ENCODE measurements at regions not wholly inside any gene's neighbourhood (a gene's known extent, or its start where the extent isn't known, plus 50 kb on each side); places are given as distances from the start of the nearest gene placed in this dataset.
"Not testable (repeated sequence)": the region's sequence is repeated elsewhere in the genome, so short reads cannot be mapped to it uniquely, and the experiment has no call there.

DNA sequence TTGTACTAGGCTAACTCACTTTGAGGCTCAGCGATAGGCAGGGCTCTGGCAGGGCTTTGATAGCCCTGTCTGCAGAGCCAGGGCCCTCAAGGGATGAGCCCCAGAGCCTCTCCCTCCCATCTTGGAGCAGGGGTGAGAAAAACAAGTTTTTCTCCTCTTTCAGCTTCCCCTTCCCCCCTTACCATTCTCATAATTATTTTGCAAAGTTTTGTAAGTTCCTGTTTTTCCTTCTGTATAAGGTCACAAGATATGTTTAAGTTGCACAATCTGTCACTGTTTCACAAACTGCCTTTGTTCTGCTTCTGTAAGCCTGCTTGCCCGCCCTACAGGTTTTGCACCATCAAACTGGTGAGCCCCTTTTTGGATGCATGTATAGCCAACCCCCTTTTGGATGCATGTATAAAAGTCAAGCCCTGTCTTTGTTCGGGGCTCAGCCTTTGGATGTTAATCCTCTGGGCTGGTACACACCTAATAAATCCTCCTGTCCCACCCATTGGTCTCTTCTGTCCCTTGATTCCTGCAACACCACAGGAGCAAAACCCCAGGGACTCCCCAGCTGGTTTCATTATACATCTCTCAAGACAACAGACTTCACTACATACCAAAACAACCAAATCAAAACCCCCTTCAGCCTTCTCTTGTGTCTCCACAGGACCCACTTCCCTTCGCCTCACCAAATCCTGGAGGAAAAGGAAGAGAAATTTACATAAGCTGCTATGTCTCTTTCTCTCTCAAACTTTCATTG, 52.5 kb upstream of the RESF1 start:
- no peak for DNase-seq

DNA sequence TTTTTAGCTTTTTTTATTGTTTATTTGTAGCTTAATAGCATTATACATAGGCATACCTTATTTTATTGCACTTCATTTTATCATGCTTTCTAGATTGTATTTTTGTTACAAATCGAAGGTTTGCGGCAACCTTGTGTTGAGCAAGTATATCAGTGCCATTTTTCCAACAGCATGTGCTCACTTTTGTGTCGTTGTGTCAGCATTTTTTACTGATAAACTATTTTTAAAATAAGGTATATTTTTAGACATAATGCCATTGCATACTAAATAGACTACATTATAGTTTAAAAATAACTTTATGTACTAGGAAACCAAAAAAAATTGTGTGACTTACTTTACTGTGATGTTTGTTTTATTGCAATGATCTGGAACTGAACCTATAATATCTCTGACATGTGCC, 56.2 kb upstream of the RESF1 start:
- no peak for DNase-seq

GRCh38 chr12:31900271-31900670, 58.9 kb upstream of the RESF1 start:
- DNase-seq, result no peak

DNA sequence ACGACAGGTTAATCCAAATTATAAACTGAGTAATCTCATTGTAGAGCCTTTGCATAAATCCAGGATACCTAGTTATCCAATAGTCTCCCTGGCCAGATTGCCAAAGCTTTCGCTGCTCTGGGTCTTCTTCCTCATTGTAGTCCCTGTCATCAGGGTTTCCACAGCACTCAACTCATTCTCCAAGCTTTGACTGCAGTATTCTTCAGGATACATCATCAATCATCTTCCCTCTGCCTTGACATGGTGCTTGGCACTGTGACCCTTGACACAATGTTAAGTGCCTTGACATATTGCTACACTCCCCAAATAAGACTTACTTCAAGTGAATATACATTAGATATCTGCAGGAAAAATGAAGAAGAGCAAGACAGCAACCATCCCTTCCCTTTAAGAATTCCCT, 60.1 kb upstream of the RESF1 start:
- no peak for DNase-seq

GRCh38 chr12:31897781-31898503, 61.3 kb upstream of the RESF1 start:
- peak; percentile 91 for DNase-seq

DNA sequence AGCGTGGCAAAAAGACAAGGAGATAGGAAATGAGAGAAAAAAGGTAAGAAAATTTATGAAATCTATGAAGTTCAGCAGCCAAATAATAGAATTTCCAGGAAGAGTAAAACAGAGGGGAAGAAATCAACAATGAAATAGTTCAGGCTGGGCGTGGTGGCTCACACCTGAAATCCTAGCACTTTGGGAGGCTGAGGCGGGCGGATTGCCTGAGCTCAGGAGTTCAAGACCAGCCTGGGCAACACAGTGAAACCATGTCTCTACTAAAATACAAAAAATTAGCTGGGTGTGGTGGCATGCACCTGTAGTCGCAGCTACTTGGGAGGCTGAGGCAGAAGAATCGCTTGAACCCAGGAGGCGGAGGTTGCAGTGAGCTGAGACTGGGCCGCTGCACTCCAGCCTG, 62.1 kb upstream of the RESF1 start:
- DNase-seq, result not testable (repeated sequence)

DNA sequence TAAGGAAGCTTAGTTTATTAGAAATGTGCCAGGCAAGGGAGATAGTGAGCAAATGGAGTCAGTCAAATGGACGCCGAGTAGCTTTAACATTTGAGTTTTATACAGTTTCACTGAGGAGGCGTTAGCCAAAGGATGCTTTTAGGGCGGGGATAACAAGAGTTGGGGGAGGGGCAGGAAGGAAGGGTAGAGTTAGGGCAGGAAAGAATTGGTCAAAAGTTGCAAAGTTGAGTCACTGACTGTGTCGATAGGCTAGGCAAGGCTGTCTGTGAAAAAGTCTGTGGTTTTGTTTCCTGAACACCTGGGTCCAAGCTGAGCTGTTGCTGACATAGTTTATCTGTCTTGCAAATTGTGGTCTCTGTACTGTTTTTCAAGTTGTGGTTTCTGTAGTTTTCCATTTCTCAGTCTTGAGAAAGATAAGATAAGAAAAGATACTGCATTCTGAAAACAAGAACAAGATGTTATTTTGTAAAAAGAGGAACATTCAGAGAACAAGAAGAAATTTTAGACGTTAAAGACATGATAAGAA, 62.6 kb upstream of the RESF1 start:
- peak; percentile 98 for DNase-seq

- peak; percentile 33 for DNase-seq
These were observed 63.6 kb upstream of the RESF1 start for GRCh38 chr12:31895449-31896150.

DNA sequence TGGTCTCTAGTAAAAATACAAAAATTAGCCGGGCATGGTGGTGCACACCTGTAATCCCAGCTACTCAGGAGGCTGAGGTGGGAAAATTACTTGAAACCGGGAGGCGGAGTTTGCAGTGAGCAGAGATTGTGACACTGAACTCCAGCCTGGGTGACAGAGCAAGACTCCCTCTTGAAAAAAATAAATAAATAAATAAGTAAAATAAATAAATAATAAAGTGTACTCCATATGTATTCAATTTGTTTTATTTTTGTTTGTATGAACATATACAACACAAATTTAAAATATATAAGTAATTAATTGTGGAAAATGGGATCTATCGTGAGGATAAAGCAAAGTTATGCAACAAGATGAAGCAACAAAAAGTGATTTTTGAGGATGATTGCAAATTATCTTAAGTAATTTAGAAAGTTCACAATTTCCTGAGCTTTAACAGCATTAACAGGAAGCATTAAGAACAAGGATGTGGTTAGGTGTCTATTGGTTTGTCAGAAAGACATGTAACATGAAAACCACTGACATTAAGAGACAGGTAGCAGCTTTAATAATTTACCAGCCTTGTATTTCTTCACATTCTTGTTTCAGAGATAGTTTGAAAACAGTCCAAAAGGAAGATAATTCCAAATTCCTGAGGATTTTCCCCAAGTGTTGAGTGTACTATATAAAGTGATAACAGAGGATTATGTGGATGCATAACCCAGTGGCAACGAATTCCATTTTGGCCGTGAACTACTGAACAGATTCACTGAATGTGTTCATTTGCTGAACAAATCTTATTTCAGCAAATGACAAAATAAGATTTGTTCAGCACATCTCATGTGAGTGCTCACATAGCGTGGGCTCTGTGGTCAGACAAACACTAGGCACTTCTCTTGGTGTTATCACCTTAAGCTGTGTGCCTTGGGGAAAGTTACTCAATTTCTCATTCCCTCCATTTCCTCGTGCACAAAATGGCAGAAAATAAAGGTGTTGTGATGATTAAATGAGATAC, 68.6 kb upstream of the RESF1 start:
- DNase-seq, result no peak

GRCh38 chr12:31887109-31887811, 72.0 kb upstream of the RESF1 start:
- peak; percentile 82 for DNase-seq

- DNase-seq, result not testable (repeated sequence)
These were observed 76.5 kb upstream of the RESF1 start for GRCh38 chr12:31882682-31883081.

DNA sequence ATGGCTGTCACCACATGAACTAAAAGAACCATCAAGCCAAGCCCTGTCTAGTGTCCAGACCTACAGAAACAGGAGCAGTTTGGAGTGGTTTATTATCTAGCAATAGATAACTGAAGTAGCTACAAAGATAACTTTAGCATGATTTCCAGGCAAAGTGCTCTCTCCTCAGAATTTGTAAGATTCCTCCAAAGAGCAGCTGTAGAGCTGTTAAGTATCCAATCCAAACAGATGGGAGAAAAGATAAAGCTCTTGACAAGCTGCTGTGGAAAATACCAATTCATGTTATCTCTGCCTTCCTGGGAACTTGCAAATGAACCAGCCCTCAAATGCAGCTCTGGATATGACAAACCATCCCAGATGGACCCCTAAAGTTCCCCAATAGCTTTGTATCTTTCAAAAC, 78.9 kb upstream of the RESF1 start:
- DNase-seq, result no peak

- DNase-seq, result no peak
These were observed 81.3 kb upstream of the RESF1 start for GRCh38 chr12:31877884-31878283.

DNA sequence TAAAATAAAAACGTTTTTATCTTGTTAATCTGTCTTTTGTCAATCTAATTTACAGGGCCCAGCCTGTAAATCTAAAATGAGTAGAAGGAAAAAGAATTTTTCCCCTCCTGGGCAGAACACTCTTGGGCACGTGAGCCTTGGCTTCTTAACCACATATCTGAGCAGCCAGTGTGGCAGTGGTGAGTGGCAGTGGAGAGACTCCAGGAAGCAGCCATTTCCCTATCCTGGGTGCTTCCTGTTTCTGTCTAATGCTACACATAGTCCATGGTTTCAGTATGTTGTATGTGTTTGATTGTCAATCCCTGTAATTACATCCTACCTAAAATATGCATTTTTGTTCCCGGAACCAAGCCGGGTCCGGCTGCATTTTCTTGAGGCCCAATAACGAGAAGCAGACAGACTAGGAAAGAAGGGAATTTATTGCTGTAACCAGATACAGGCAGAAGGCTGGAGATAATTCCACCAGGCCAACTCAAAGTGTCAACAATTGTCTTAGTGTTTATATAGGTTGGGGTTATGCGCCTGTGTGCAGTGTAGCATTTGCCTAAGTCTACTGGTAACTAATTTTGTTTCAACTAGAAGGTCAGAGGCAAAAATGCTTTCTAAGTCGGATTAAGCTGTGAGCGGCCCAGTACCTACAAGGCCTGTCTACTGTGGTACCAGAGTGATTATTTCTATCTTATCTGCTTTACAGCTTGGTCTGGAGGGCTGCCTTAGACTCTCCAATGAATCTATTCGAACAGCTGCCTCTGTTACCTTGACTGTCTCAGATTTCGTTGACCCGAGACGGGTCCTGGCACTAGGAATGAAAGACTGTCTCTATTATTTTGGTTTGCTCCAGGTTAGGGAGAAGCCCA, 82.4 kb upstream of the RESF1 start:
- peak; percentile 19 for DNase-seq

DNA sequence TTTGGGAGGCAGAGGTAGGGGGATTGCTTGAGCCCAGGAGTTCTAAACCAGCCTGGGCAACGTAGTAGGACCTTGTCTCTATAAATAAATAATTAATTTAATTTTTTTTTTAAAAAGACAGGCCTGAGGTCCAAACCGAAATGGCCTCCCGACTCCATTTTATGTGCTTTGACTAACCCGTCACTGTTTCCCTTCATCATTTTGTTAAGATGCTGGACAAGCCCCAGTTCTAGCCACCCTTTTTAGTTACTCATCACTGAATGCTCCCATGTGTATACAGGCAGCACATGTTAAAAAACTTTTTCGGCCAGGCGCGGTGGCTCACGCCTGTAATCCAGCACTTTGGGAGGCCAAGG, 83.6 kb upstream of the RESF1 start:
- DNase-seq, result no peak

DNA sequence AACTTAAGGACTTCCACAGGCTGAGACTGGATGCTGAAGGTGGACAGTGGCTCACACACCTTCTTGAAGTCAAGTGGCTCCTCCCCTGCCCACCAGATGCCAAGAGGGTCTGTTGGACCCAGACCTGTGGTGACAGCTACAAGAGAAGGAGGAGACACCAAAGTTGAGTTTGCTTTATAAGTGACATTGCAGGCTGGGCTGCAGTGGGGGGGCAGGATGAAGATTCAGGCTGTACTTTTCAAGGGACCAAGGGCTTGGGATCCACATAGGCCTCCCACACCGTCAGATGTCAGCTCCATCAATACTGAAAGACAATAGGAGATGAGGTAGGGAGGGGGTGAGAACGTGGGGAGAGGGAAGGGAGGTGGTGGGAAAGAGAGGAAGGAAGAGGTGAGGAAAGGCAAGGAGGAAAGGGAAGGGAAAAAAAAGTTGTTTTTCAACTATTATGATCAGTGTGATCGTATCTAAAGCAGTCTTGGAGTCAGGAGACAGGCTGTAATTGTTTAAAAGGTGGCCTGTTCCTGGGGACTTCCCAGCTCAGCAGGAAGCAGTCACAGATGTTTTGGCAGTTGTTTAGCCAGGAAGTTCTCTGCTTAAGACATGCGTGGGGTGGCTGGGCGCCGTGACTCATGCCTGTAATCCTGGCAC, 84.1 kb upstream of the RESF1 start:
- DNase-seq, result no peak

DNA sequence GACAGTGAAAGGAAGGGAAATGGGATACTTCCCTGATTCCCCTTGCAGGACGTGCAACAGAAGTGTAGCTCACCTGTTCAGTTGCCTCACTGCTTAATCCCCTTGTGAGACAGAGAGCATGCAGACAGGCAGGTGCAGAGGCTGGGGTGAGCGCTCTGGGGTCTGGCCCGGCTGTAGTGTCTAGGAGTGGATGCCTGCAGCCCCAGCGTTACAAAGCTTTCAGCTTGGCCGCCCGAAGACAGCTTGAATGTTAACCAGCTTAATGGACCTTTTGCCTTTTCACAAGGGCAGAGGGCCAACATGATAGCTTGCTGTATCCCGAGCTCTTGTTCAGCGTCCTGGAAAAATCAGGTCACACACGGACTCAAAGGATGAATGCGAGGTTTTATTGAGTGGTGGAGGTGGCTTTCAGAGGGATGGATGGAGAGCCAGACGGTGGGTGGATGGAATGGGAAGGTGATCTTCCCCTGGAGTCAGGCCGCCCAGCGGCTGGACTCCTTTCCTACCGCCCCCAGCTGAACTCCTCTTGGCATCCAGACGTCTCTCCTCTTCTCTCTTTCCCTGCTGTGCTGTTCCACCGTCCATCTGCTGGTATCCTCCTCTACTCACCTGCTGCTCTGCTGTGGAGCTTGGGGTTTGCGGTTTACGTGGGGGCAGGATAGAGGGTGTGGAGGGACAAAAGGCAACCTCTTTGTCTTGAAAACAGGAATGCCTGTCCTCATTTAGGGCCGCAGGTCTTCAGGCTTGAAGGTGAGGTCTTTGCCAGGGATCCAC, 86.2 kb upstream of the RESF1 start:
- no peak for DNase-seq

DNA sequence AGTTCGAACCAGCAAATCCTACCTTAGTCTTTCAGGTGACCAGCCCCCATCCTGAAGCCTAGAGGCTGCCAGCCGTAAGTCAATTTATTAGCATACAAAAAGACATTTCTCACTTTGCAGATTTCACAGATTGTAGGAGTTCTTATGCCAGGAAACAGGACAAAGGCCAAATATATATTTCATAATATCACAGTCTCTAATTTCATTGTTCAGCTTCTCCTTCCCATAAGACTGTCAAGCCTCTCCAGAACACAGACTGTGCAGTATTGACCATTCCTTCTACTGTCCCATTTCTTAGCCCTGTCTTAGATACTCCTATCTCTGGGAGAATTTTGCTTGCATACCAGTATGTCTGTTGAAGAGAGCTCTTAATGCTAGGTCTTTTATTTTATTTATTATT, 89.2 kb upstream of the RESF1 start:
- DNase-seq, result no peak

DNA sequence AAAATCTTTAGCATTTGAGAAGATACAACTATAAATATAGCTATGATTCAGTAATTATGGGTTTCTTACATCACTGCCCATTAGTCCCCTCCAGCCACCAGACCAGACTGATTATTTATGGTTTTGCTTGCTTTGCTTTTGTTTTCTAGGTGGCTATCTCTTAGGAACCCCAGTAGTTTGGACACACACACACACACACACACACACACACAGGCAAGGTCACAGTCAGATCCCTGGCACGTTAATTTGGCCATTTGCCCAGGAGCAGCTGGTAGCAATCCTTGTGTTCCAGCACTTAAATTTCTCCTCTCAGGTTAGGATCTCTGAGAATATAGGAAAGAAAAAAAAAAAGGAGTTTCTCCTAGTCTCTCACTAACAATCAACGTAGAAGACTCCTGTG, 90.2 kb upstream of the RESF1 start:
- no peak for DNase-seq

- DNase-seq, result no peak
These were observed 91.9 kb upstream of the RESF1 start for GRCh38 chr12:31867292-31867691.

Measured in RPMI8226 (cell line).